ENCODE measurements at regions not wholly inside any gene's neighbourhood (a gene's known extent, or its start where the extent isn't known, plus 50 kb on each side); places are given as distances from the start of the nearest gene placed in this dataset.

- no peak for DNase-seq (ENCODE audit: low read depth, low spot score)
- Histone ChIP-seq H3K4me3 (ENCODE audit: low read length) (no peak overlapping the region), H3K27me3 (ENCODE audit: control insufficient read depth, insufficient read depth, low read length) (no peaks in the 10 kb centered on the region), H3K4me1 (ENCODE audit: control insufficient read depth, insufficient read depth, low read length) (no peaks in the 10 kb centered on the region), H3K27ac (ENCODE audit: low read length) (no peak overlapping the region), H3K36me3 (ENCODE audit: control insufficient read depth, insufficient read depth, low read length) (no peaks in the 10 kb centered on the region), H3K9me3 (ENCODE audit: control insufficient read depth, insufficient read depth, low read length) (no peaks in the 10 kb centered on the region)
- no CpG with 5 or more reads among the region's 1 CpG for WGBS (ENCODE audit: insufficient coverage, insufficient read length)
Measured at GRCh38 chr6:140285998-140286690, 911.7 kb upstream of the CITED2 start.

- no CpG with 5 or more reads among the region's 2 CpGs for WGBS (ENCODE audit: insufficient coverage, insufficient read length)
Measured at GRCh38 chr6:140285471-140285870, 911.0 kb upstream of the CITED2 start.

GRCh38 chr6:140284871-140285270 is 910.4 kb upstream of the CITED2 start:
- Histone ChIP-seq H3K27ac (ENCODE audit: low read length) (no peak overlapping the region), H3K36me3 (ENCODE audit: control insufficient read depth, insufficient read depth, low read length) (no peaks in the 10 kb centered on the region), H3K27me3 (ENCODE audit: control insufficient read depth, insufficient read depth, low read length) (no peaks in the 10 kb centered on the region), H3K4me1 (ENCODE audit: control insufficient read depth, insufficient read depth, low read length) (no peaks in the 10 kb centered on the region), H3K4me3 (ENCODE audit: low read length) (no peak overlapping the region), H3K9me3 (ENCODE audit: control insufficient read depth, insufficient read depth, low read length) (no peaks in the 10 kb centered on the region)
- no CpG with 5 or more reads among the region's 1 CpG for WGBS (ENCODE audit: insufficient coverage, insufficient read length)
- no peak for DNase-seq (ENCODE audit: low read depth, low spot score)

More at GRCh38 chr6:140285471-140285870, 911.0 kb upstream of the CITED2 start:
- Histone ChIP-seq H3K9me3 (ENCODE audit: control insufficient read depth, insufficient read depth, low read length) (no peaks in the 10 kb centered on the region), H3K4me3 (ENCODE audit: low read length) (no peak overlapping the region), H3K27me3 (ENCODE audit: control insufficient read depth, insufficient read depth, low read length) (no peaks in the 10 kb centered on the region), H3K27ac (ENCODE audit: low read length) (no peak overlapping the region), H3K36me3 (ENCODE audit: control insufficient read depth, insufficient read depth, low read length) (no peaks in the 10 kb centered on the region), H3K4me1 (ENCODE audit: control insufficient read depth, insufficient read depth, low read length) (no peaks in the 10 kb centered on the region)
- no peak for DNase-seq (ENCODE audit: low read depth, low spot score)

GRCh38 chr6:140283197-140283596 is 908.7 kb upstream of the CITED2 start:
- Histone ChIP-seq H3K4me3 (ENCODE audit: low read length) (no peak overlapping the region), H3K4me1 (ENCODE audit: control insufficient read depth, insufficient read depth, low read length) (no peaks in the 10 kb centered on the region), H3K9me3 (ENCODE audit: control insufficient read depth, insufficient read depth, low read length) (no peaks in the 10 kb centered on the region), H3K27ac (ENCODE audit: low read length) (no peak overlapping the region), H3K36me3 (ENCODE audit: control insufficient read depth, insufficient read depth, low read length) (no peaks in the 10 kb centered on the region), H3K27me3 (ENCODE audit: control insufficient read depth, insufficient read depth, low read length) (no peaks in the 10 kb centered on the region)
- no peak for DNase-seq (ENCODE audit: low read depth, low spot score)
- no CpG with 5 or more reads among the region's 2 CpGs for WGBS (ENCODE audit: insufficient coverage, insufficient read length)

- no peak overlapping the region for H3K4me3 ChIP-seq (ENCODE audit: low read length)
- no peak overlapping the region for H3K27ac ChIP-seq (ENCODE audit: low read length)
- H3K4me1 ChIP-seq (ENCODE audit: control insufficient read depth, insufficient read depth, low read length): no peaks in the 10 kb centered on the region
- no peaks in the 10 kb centered on the region for H3K9me3 ChIP-seq (ENCODE audit: control insufficient read depth, insufficient read depth, low read length)
- H3K36me3 ChIP-seq (ENCODE audit: control insufficient read depth, insufficient read depth, low read length): no peaks in the 10 kb centered on the region
- WGBS (ENCODE audit: insufficient coverage, insufficient read length): no CpG with 5 or more reads among the region's 1 CpG
- no peak for DNase-seq (ENCODE audit: low read depth, low spot score)
- no peaks in the 10 kb centered on the region for H3K27me3 ChIP-seq (ENCODE audit: control insufficient read depth, insufficient read depth, low read length)
Measured at GRCh38 chr6:140281767-140282166, 907.3 kb upstream of the CITED2 start.

- no peaks in the 10 kb centered on the region for H3K36me3 ChIP-seq (ENCODE audit: control insufficient read depth, insufficient read depth, low read length)
- no peaks in the 10 kb centered on the region for H3K4me1 ChIP-seq (ENCODE audit: control insufficient read depth, insufficient read depth, low read length)
- no peak for DNase-seq (ENCODE audit: low read depth, low spot score)
- no peak overlapping the region for H3K27ac ChIP-seq (ENCODE audit: low read length)
- WGBS (ENCODE audit: insufficient coverage, insufficient read length): no CpG with 5 or more reads among the region's 2 CpGs
- no peaks in the 10 kb centered on the region for H3K9me3 ChIP-seq (ENCODE audit: control insufficient read depth, insufficient read depth, low read length)
- no peaks in the 10 kb centered on the region for H3K27me3 ChIP-seq (ENCODE audit: control insufficient read depth, insufficient read depth, low read length)
- no peak overlapping the region for H3K4me3 ChIP-seq (ENCODE audit: low read length)
Measured at GRCh38 chr6:140281236-140281635, 906.8 kb upstream of the CITED2 start.

GRCh38 chr6:140276719-140277118 is 902.3 kb upstream of the CITED2 start:
- no peaks in the 10 kb centered on the region for H3K27me3 ChIP-seq (ENCODE audit: control insufficient read depth, insufficient read depth, low read length)
- DNase-seq (ENCODE audit: low read depth, low spot score): no peak
- H3K4me1 ChIP-seq (ENCODE audit: control insufficient read depth, insufficient read depth, low read length): no peaks in the 10 kb centered on the region
- no peak overlapping the region for H3K27ac ChIP-seq (ENCODE audit: low read length)
- no peak overlapping the region for H3K4me3 ChIP-seq (ENCODE audit: low read length)
- WGBS (ENCODE audit: insufficient coverage, insufficient read length): no CpG with 5 or more reads among the region's 1 CpG
- H3K9me3 ChIP-seq (ENCODE audit: control insufficient read depth, insufficient read depth, low read length): no peaks in the 10 kb centered on the region
- no peaks in the 10 kb centered on the region for H3K36me3 ChIP-seq (ENCODE audit: control insufficient read depth, insufficient read depth, low read length)

GRCh38 chr6:140276133-140276532 is 901.7 kb upstream of the CITED2 start:
- Histone ChIP-seq H3K4me3 (ENCODE audit: low read length) (no peak overlapping the region), H3K36me3 (ENCODE audit: control insufficient read depth, insufficient read depth, low read length) (no peaks in the 10 kb centered on the region), H3K27ac (ENCODE audit: low read length) (no peak overlapping the region), H3K27me3 (ENCODE audit: control insufficient read depth, insufficient read depth, low read length) (no peaks in the 10 kb centered on the region), H3K4me1 (ENCODE audit: control insufficient read depth, insufficient read depth, low read length) (no peaks in the 10 kb centered on the region), H3K9me3 (ENCODE audit: control insufficient read depth, insufficient read depth, low read length) (no peaks in the 10 kb centered on the region)
- no CpG with 5 or more reads among the region's 1 CpG for WGBS (ENCODE audit: insufficient coverage, insufficient read length)
- no peak for DNase-seq (ENCODE audit: low read depth, low spot score)

- DNase-seq (ENCODE audit: low read depth, low spot score): no peak
- H3K36me3 ChIP-seq (ENCODE audit: control insufficient read depth, insufficient read depth, low read length): no peaks in the 10 kb centered on the region
- H3K9me3 ChIP-seq (ENCODE audit: control insufficient read depth, insufficient read depth, low read length): no peaks in the 10 kb centered on the region
- H3K27ac ChIP-seq (ENCODE audit: low read length): no peak overlapping the region
- H3K27me3 ChIP-seq (ENCODE audit: control insufficient read depth, insufficient read depth, low read length): no peaks in the 10 kb centered on the region
- H3K4me1 ChIP-seq (ENCODE audit: control insufficient read depth, insufficient read depth, low read length): no peaks in the 10 kb centered on the region
- no peak overlapping the region for H3K4me3 ChIP-seq (ENCODE audit: low read length)
Measured at GRCh38 chr6:140275725-140276124, 901.3 kb upstream of the CITED2 start.

GRCh38 chr6:140274548-140274947 is 900.1 kb upstream of the CITED2 start:
- H3K27me3 ChIP-seq (ENCODE audit: control insufficient read depth, insufficient read depth, low read length): no peaks in the 10 kb centered on the region
- no peak for DNase-seq (ENCODE audit: low read depth, low spot score)
- no CpG with 5 or more reads among the region's 2 CpGs for WGBS (ENCODE audit: insufficient coverage, insufficient read length)

GRCh38 chr6:140271759-140272377 is 897.4 kb upstream of the CITED2 start:
- H3K27ac ChIP-seq (ENCODE audit: low read length): no peak overlapping the region
- H3K27me3 ChIP-seq (ENCODE audit: control insufficient read depth, insufficient read depth, low read length): no peaks in the 10 kb centered on the region
- no peak overlapping the region for H3K4me3 ChIP-seq (ENCODE audit: low read length)
- no peaks in the 10 kb centered on the region for H3K4me1 ChIP-seq (ENCODE audit: control insufficient read depth, insufficient read depth, low read length)
- no peaks in the 10 kb centered on the region for H3K9me3 ChIP-seq (ENCODE audit: control insufficient read depth, insufficient read depth, low read length)
- WGBS (ENCODE audit: insufficient coverage, insufficient read length): no CpG with 5 or more reads among the region's 2 CpGs
- no peak for DNase-seq (ENCODE audit: low read depth, low spot score)
- no peaks in the 10 kb centered on the region for H3K36me3 ChIP-seq (ENCODE audit: control insufficient read depth, insufficient read depth, low read length)

More at GRCh38 chr6:140274548-140274947, 900.1 kb upstream of the CITED2 start:
- Histone ChIP-seq H3K4me1 (ENCODE audit: control insufficient read depth, insufficient read depth, low read length) (no peaks in the 10 kb centered on the region), H3K9me3 (ENCODE audit: control insufficient read depth, insufficient read depth, low read length) (no peaks in the 10 kb centered on the region), H3K4me3 (ENCODE audit: low read length) (no peak overlapping the region), H3K36me3 (ENCODE audit: control insufficient read depth, insufficient read depth, low read length) (no peaks in the 10 kb centered on the region), H3K27ac (ENCODE audit: low read length) (no peak overlapping the region)

All from iPS DF 6.9 (cell line).